GM19240 (cell line): ENCODE measurements at regions not wholly inside any gene's neighbourhood (a gene's known extent, or its start where the extent isn't known, plus 50 kb on each side); places are given as distances from the start of the nearest gene placed in this dataset.

Experiments
- DNase-seq: peaks from one replicate; pipeline ENCODE4 v3.0.0; 2011; ENCODE audit warnings: low spot score; ENCODE audit not compliant: insufficient read length

DNA sequence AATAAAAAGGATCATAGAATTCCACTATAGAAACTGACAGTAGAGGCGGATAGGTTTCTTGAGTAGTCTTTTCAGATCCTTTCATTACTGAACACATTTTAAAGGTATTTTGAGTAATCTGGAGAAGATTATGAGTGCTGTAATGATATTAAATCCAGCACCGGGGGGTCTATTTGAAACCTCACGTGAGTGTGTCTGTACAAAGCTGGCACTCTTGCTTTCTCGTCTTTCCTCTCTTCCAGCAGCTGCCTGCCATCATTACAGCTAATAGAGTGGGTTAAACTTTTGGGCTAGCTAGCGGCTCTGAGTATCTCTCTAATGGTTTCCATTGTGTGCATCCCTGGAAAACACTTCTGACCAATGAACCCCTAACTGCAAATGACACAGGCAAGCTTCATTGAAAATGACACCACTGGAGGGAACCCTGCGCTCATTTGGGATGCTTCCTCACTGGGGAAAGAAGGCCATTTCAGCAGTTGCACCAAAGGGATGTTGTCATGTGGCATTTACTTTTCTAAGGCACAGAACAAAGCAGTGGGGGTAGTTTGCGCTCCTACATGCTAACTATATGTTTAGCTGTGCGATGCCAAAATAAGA is 101.0 kb downstream of the HRH4 start:
- no peak for DNase-seq

DNA sequence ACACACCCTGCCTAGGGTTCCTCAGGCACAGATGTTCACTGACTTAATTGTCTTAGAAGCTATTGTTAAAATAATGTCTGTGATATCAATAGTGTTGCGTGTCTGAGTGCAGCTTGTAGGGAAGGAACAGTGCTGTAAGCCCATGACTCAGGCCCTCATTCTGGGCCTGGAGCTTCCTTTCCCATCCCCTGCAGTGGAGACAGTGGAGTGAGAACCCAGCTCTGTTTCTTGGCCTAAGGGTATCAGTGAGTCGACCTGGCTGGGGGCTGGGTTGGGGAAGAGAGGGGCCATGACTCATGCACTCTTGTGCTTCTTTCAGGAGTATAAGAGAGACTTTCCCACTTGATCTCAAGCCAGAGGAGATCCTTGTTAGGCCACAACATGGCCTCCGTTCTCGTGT is 106.8 kb downstream of the HRH4 start:
- DNase-seq = no peak

DNA sequence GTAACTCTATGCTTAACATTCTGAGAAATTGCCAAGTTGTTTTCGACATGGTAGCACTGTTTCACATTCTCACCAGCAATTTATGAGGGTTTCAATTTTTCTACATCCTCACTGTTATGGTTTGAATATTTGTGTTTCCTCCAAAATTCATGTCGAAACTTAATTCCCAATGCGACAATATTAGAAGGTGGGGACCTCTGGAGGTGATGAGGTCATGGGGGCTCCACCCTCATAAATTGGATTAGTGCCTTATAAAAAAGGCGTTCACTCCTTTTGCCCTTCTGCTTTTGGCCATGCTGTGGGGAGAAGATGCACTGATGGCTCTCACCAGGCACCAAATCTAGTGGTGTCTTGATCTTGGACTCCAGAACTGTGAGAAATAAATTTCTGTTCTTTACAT is 110.3 kb downstream of the HRH4 start:
- DNase-seq = no peak

DNA sequence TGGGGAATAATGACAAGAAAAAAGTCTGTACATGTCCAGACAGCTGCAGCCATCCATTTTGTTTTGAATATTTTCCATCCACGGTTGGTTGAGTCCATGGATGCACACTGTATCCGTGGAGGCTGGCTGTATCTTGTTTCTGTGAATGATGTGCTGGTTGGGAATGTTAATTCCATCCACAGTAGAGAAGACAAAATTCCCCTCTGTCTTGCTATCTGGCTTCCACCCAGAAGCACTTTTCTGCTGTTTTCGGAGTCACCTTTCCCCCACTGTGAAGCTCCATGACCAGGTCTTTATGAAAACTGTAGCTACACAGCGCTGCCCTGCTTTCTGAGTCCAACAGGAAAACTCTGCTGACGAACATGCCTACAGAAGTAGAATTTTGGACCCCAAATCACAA is 122.3 kb downstream of the HRH4 start:
- DNase-seq = no peak

DNA sequence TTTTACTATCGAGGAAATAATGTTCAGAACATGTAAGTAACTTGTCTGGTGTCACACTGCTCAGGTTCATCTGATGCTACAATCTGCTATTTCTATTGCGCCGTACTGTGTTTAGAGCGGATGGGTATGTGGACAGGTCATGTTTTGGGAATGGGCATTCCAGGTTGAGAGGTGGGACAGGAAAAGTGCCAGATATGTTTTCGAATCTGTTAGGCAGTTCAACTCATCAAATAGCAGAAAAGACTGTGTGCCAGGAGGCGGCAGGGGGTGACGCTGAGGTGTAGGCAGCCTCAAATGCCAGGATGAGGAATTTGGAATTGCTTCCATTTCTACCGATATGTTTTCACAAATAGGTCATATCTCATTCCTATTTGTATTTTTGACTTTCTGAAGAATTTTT is 123.8 kb downstream of the HRH4 start:
- DNase-seq = no peak

DNA sequence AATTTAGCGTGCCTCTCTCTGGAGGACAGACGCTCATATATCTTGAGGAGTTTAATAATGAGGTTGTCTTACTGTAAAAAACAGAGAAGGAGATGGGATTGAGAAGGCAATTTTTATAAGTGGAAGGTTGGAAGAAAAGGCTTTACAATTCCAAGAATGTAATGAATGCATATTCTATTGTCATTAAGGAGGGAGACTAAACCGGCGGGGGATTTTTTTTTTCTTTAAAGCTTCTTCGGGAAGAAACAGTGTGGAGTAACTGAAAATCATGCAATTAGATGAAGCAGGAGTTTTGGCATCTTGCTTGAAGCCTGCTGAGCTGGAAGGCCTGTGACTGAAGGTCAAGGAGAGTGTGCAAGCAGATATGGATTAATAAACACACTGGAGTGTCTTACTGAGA is 124.4 kb downstream of the HRH4 start:
- no peak for DNase-seq

DNA sequence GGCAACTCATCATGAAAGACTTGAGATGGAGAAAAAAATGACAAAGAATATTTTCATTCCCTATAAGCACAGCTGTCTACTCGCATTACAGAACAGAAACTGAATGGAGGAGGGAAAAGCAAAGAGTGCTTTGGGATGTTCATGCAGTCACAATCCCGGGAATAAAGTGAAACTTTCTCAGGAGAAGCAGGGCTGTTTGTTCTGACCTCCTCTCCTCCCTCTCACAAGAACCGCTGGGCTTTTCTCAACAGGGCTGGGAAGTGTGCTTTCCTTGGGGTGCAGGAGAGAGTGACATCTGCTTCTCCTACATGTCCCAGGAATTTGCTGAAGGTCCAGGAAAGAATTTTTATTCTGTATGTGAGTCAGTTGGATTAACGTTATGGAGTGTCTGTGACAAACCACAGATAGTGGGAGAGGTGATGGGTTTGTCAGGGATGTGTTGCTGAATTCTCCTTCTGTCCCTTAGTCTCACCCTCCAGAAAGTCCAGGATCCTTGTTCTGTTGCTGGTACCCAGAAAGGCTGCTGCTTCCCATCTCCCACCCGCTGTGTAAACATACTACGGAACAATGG is 125.6 kb downstream of the HRH4 start:
- DNase-seq = no peak

DNA sequence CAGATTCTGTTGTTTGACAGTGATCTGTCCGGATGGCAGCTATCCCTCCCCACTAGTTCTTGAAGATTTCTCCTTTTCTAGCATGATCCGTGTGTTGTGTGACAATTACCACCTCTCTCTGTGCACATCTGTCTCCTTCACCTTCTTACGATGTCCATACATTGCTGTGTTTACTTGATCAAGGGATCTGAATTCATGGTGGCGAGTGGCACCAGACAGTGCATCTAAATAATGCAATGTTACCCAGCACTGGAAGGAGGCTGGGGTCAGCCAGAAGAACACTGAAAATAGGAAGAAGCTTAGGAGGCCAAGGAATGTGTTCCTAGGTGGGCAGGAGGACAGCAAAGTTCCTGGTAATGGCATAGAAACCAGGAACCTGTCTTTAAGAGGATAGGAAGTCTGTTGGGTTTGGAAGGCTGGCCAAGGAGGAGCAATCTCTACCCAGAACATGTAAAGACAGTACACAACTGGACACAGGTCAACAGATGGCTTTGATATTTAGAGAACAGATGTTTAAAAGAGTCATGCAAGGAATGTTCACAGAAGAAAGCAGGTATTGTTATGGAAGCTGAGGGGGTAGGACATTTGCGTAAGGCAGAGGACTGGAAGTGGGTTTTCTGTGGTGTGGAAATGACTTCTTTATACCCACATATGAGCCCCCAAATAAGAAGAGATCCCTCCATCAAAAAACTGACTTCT is 126.4 kb downstream of the HRH4 start:
- no peak for DNase-seq

DNA sequence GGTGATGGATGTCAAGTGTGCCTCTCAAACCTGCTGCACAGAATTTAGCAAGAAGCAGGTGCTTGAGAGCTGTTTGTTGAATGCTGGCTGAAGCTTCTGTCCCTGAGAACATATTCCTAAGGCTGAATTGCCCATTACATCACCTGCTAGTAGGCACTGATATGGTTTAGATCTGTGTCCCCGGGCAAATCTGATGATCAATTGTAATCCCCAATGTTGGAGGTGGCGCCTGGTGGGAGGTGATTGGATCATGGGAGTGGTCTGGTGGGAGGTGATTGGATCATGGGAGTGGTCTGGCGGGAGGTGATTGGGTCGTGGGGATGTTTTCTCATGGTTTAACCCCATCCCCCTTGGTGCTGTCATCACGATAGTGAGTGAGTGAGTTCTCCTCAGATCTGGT is 128.0 kb downstream of the HRH4 start:
- DNase-seq = no peak

DNA sequence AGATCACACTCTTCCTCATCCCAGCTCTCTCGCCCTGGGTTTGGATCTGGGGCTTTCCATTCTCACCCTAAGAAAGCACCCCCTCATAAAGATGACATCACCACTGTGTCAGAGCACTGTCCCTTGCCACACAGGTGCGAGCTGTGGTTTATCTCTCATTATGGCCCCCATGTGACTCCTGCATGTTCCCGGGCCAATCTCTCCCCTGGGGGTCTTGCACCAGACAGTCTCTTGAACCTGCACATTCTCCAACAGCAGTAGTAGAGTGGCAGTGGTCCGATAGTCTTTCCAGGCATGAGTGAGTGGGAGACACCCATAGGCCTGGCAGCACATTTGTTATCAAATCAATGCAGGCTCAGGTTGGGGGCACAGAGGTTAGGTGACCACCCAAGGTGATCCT is 130.5 kb downstream of the HRH4 start:
- DNase-seq = no peak

DNA sequence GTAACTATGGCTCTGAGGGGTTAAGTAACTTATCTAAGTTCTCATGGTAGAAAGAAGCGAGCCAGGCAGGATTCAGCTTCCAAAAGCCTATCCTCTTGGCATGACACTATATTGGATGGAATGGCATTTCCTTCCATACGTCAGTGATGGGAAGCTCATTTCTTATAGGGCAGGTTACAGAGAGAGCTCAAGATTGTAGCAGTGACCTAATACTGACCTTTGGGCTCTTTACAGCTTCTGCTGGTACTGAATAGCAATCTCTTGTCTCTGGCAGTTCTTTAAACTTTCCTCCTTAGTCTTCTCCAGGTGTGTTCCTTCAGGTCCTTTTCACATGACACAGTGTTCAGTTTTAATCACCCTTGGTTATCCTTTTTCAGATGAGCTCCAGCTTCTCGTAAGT is 133.0 kb downstream of the HRH4 start:
- DNase-seq = no peak

DNA sequence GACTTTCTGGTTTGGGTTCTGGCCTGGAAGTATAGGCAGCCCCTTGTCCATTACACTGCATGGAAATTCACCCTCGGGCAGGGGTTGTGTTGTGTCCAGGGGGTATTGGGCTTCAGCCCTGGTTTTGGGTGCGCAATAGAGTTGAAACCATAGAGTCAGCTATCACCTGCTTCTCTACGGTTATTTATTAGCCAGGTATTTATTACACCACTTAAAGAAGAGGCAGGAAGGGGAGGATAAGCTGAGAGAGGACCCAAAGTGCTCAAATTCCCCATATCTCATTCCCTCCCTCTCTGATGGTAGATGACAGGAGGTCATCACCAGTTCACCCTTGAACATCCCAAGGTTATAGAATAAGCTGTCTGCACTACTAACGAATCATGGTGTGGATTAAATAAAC is 133.4 kb downstream of the HRH4 start:
- no peak for DNase-seq

DNA sequence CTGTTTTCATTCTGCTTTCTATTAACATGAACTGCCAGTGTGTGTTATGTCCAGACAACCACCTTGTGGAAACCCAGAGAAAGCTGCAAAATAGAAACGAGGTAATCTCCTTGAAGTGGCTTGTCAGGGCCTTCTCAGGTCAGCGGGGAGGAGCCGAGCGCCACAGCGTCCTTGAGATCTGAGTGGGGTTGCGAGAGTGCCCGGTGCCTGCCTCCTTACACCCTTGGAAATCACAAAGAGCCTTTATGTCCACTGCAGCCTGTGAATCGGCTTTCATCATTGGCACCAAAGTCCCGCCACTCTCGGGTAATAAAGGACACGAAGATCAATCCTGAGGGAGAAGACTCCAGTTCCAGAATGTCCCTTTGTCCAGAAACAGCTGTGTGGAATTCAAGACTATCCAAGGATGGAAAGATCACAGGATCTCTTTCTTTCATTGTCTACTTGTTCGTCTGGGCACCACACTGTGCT is 135.2 kb downstream of the HRH4 start:
- no peak for DNase-seq

DNA sequence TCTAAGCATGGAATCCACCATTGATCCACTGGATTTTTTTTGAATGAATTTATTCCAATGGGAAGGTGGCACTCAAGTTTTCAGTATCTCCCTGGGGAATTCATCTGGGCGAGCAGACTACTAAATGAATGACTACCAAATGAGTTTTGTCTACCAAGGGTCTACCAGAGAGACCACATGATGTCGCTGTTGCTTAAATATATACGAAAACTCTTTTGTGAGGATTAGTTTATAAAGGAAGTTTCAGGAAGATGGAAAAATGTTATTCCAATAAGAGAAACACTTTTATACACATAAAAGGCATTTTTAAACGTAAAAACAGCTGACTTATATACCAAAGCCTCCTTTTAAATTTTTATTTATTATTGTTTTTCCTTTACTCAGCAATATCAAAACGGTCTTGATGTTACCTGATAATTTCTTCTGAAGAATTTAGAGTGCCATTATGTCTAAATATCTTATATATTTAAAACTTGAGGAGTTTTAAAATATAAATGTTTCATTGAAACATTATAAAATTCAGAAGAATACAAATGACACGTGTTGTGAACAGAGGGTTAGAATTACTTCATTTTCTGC is 139.7 kb downstream of the HRH4 start:
- DNase-seq = peak; percentile 13

DNA sequence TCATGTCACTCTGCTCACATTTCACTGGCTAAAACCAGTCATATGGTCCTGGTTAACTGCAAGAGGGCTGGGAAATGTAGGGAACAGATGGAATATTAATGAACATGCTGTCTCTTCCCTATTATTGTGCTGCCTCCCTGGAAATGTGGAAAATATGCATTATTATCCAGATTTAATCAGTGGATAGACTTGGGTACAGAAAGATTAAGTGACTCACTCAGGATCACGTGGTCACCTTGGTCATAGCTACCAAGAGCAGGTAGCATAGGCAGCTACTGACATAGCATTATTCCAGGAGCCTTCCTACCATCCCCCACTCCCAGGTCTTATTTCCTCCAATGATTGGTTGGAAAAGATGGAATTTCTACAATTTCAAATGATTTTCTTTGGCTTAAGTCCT is 141.1 kb downstream of the HRH4 start:
- DNase-seq = no peak

DNA sequence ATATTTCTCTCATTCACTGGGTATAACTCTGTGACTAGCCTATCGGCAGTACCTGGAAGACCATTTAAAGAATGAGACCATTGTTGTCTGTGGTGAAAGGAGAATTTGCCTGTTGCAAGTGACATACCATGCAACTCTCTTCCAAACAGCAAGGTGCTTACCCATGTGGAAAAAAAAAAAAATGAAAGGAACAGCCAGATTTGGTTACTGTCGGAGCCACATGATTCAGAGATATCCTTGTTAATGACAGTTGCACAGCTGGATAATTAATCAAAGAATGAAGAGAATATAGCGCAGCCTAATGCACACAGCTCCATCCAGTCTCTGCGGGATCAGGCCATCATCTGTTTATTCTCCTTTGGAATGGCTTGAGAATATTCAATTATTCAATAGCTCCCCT is 141.8 kb downstream of the HRH4 start:
- no peak for DNase-seq

DNA sequence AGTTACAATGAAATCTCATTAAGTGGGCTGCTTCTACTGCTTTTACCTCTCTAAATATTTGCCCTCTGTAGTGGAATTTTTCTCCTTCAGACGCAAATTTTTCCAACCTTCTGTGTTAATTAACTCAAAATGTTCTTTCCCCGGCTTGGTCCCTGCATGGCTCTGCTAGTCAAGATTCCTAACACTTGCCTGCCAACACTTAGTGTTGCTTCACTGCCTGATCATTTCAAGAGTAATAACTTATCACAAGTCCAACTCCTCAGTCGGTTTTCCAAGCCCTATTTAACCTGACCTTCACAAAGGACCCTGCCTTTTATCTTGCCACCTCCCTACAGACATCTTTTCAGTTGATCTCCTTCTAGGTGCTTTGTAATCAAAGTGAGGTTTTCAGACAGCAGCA is 142.7 kb downstream of the HRH4 start:
- no peak for DNase-seq

DNA sequence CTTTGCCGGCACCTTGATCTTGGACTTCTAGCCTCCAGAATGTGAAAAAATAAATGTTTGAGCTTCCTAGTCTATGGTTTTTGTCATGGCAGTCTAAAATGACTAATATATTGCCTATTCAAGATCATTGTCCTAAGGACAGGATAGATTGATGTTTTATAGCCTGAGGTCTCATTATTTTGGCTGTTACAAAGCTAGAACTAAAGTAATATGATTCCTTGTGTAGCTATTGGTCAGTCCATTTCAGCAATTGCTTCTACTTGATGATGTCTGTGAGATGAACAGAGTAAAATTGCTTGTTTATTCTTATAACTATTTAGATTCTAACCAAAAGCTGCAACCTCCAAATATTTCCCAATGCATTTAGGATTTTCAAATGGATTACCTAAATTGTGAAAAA is 145.0 kb downstream of the HRH4 start:
- DNase-seq = no peak

DNA sequence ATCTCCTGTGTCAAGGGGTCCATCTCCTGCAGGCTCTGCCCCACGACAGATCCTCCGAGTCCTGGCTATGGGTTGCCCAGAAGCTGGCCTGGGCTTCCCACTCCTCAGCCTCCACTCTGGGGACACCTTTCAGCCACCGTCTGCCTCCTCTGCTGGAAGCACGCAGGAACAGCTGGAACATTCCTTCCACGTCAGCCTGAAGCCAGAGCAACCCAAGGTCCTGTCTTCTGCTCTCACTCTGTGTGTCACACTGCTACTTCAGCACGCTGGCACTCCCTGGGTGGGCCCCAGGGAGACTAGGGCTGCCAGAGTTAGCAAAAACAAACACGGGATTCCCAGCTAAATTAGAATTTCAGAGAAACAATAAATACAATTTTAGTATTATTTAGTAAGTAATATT is 148.8 kb downstream of the HRH4 start:
- DNase-seq = no peak

DNA sequence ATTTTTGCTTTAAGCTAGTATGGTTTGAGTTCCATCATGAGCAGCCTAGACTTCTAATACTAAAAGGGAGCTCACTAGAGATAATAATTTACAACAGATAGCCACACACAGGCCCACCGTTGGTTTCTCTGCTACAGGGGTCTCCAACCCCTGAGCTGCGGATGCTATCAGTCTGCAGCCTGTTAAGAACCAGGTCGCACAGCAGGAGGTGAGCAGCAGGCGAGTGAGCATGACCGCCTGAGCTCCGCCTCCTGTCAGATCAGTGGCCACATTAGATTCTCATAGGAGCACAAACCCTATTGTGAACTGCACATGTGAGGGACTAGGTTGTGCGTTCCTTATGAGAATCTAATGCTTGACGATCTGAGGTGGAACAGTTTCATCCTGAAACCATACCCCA is 150.6 kb downstream of the HRH4 start:
- DNase-seq = no peak

DNA sequence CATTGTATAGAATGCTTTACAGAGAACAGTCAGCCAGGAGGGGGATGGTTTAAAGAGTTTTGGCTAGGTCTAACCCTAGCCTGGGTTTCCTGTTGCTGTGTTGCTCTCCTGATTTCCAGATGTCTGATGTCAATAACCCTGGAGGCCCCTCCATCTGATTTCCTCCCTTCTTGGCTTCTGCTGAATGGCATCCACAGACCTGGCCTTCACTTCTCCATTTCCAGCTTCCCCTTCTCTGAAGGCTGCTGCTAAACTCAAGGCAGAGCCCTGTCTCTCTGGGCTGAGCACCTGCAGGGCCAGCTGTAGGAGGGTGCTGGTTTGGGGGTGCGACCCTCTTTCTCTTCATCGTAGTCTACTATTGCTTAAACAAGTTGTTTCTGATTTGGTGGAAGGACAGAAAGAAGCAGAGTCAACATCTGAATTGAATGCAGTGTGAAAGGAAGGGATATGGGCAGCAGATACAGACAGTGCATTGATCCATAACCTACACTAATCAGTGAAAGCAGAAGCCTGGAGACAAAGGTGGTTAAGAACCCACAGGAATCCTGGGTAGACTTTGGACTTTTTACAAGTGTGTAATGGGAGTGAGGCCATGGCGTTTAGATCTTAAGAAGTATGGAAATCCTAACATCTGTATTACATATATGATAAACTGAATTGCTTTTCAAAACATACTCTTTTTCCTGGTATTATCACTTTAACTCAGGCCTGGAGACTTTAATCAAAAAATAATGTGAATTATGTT is 153.6 kb downstream of the HRH4 start:
- no peak for DNase-seq

DNA sequence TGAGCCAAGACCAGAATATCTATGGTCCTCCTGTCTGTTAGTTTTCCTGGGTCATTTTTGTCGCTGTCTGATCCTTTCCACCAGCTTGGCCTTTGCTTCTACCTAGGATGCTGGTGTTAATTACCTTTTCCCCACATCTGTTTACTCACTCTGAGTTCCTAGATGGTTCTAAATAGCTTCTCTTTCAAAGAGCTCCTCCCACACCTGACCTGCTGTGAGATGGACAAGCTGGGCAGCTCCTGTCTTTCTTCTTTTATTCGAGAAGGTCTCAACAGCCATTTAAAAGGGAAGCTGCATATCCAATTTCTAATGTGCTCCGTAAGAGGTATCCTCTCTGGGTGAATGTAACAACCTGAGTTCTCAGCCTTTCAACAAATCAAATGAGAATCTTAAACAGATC is 156.2 kb downstream of the HRH4 start:
- no peak for DNase-seq
